ENCODE measurements at regions not wholly inside any gene's neighbourhood (a gene's known extent, or its start where the extent isn't known, plus 50 kb on each side); places are given as distances from the start of the nearest gene placed in this dataset.

GRCh38 chr6:121645100-121645745 is 209.8 kb downstream of the GJA1 start:
- no peak for ATAC-seq
- no peaks in the 10 kb centered on the region for H3K4me1 ChIP-seq (ENCODE audit: control insufficient read depth, insufficient read depth, low read length)
- no peaks in the 10 kb centered on the region for H3K79me2 ChIP-seq (ENCODE audit: control insufficient read depth, insufficient read depth, low read length)
- WGBS (ENCODE audit: insufficient coverage, insufficient replicate concordance, low lambda C conversion rate, missing lambda C conversion rate) = 0% methylated on average over 1 of the region's 1 CpG
- H4K20me1 ChIP-seq (ENCODE audit: control insufficient read depth, insufficient read depth) = no peaks in the 10 kb centered on the region
- intact Hi-C loops (cut with micrococcal nuclease; ENCODE audit: unreplicated experiment) = no loop called here
- no peak overlapping the region for H3K4me2 ChIP-seq (ENCODE audit: control insufficient read depth, insufficient read depth)
- no TSS peak for BruUV-seq (replicated peaks)
- DNase-seq (ENCODE audit: low read depth, low spot score) = no peak
- H3K9me3 ChIP-seq (replicated peaks; ENCODE audit: control insufficient read depth, insufficient read depth, low read length) = no peaks in the 10 kb centered on the region
- H2AFZ ChIP-seq (ENCODE audit: control insufficient read depth, low read depth, low read length) = no peak overlapping the region
- ChIA-PET POLR2A (no interaction called here), CTCF (interaction anchor here (0.6 kb wide), 1 partner anchor 12 kb away, joined by 3 read pairs; no protein-coding TSS in a partner anchor), RAD21 (ENCODE audit: unreplicated experiment) (no interaction called here), SMC1A (ENCODE audit: uncharacterized antibody, unreplicated experiment) (interaction anchor here (0.9 kb wide), 1 partner anchor 15 kb away, joined by 3 read pairs; no protein-coding TSS in a partner anchor)
- no peak for TF ChIP-seq NR2C2 (IDR thresholded peaks at IDR 0.05; ENCODE audit: borderline replicate concordance, control insufficient read depth, insufficient read length, low read depth)
- 0 out of 2 replicates have a peak, but pooled peaks have one; percentile 10 for TF ChIP-seq RUNX3 (IDR thresholded peaks at IDR 0.05; ENCODE audit: low read length)
- H3K9ac ChIP-seq (ENCODE audit: control insufficient read depth, insufficient read depth, low read length) = no peak overlapping the region
- H3K27ac ChIP-seq (ENCODE audit: control insufficient read depth, insufficient read depth) = no peak overlapping the region
- H3K4me3 ChIP-seq = no peak overlapping the region
- H3K27me3 ChIP-seq (replicated peaks in 1 of 2; ENCODE audit: control insufficient read depth in 2 of 2, insufficient read depth in 2 of 2, low read length in 1 of 2) = no peaks in the 10 kb centered on the region
- H3K36me3 ChIP-seq (ENCODE audit: control insufficient read depth in 2 of 2, insufficient read depth in 2 of 2, low read length in 1 of 2) = no peaks in the 10 kb centered on the region
- FAIRE-seq = no peak
- in situ Hi-C loops (cut with MboI) = no loop called here

DNA sequence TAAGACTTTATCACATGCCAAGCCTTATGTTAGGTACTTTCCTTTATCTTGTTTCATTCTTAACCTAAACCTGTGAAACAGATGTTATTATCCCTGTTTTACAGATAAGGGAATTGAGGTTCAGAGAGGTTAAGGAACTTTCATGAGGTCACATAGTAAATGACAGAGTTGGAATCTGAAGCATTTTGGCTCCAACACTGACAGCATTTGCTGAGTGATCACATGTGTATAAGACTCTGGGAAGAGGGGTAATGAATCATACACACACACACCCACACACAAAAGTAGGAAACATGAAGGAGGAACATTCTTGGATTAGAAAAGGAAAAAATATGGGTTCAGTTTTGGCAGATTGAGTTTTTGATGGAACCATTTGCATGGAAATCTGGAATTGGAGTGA is 212.5 kb downstream of the GJA1 start:
- Histone ChIP-seq H3K4me3 (no peak overlapping the region), H2AFZ (ENCODE audit: control insufficient read depth, low read depth, low read length) (no peak overlapping the region), H3K4me2 (ENCODE audit: control insufficient read depth, insufficient read depth) (no peak overlapping the region), H3K9me3 (replicated peaks; ENCODE audit: control insufficient read depth, insufficient read depth, low read length) (no peaks in the 10 kb centered on the region), H3K4me1 (ENCODE audit: control insufficient read depth, insufficient read depth, low read length) (no peaks in the 10 kb centered on the region), H4K20me1 (ENCODE audit: control insufficient read depth, insufficient read depth) (no peaks in the 10 kb centered on the region), H3K79me2 (ENCODE audit: control insufficient read depth, insufficient read depth, low read length) (no peaks in the 10 kb centered on the region), H3K27me3 (replicated peaks in 1 of 2; ENCODE audit: control insufficient read depth in 2 of 2, insufficient read depth in 2 of 2, low read length in 1 of 2) (no peaks in the 10 kb centered on the region), H3K9ac (ENCODE audit: control insufficient read depth, insufficient read depth, low read length) (no peak overlapping the region), H3K27ac (ENCODE audit: control insufficient read depth, insufficient read depth) (no peak overlapping the region), H3K36me3 (ENCODE audit: control insufficient read depth in 2 of 2, insufficient read depth in 2 of 2, low read length in 1 of 2) (no peaks in the 10 kb centered on the region)
- in situ Hi-C loops (cut with MboI) (no loop called here), intact Hi-C loops (cut with micrococcal nuclease; ENCODE audit: unreplicated experiment) (no loop called here)
- CTCF ChIA-PET = no interaction called here
- no peak for ATAC-seq
- BruUV-seq (replicated peaks) = no TSS peak
- FAIRE-seq = no peak
- no peak for DNase-seq (ENCODE audit: low read depth, low spot score)
- SMC1A ChIA-PET (ENCODE audit: uncharacterized antibody, unreplicated experiment) = no interaction called here
- RAD21 ChIA-PET (ENCODE audit: unreplicated experiment) = no interaction called here
- POLR2A ChIA-PET = no interaction called here
- TF ChIP-seq CUX1 (IDR thresholded peaks at IDR 0.05; ENCODE audit: insufficient replicate concordance, low read depth, low read length) = no peak
- no peak for TF ChIP-seq ZNF217 (IDR thresholded peaks at IDR 0.05)
- no peak for TF ChIP-seq CREM (IDR thresholded peaks at IDR 0.05; ENCODE audit: low read depth)
- no peak for TF ChIP-seq LARP7 (IDR thresholded peaks at IDR 0.05)
- TF ChIP-seq, protein P1, sequence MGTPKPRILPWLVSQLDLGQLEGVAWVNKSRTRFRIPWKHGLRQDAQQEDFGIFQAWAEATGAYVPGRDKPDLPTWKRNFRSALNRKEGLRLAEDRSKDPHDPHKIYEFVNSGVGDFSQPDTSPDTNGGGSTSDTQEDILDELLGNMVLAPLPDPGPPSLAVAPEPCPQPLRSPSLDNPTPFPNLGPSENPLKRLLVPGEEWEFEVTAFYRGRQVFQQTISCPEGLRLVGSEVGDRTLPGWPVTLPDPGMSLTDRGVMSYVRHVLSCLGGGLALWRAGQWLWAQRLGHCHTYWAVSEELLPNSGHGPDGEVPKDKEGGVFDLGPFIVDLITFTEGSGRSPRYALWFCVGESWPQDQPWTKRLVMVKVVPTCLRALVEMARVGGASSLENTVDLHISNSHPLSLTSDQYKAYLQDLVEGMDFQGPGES (IDR thresholded peaks at IDR 0.05) = no peak
- TF ChIP-seq SMC3 (IDR thresholded peaks at IDR 0.05; ENCODE audit: borderline replicate concordance, low read length) = no peak
- TF ChIP-seq E2F4 (IDR thresholded peaks at IDR 0.05; ENCODE audit: low read depth, low read length) = no peak
- TF ChIP-seq, protein P2, sequence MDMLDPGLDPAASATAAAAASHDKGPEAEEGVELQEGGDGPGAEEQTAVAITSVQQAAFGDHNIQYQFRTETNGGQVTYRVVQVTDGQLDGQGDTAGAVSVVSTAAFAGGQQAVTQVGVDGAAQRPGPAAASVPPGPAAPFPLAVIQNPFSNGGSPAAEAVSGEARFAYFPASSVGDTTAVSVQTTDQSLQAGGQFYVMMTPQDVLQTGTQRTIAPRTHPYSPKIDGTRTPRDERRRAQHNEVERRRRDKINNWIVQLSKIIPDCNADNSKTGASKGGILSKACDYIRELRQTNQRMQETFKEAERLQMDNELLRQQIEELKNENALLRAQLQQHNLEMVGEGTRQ (IDR thresholded peaks at IDR 0.05; ENCODE audit: borderline replicate concordance, low read depth, low read length) = no peak

Measured in GM12878 (cell line).